Tibial nerve (tissue), 4 donors: ENCODE measurements at regions not wholly inside any gene's neighbourhood (a gene's known extent, or its start where the extent isn't known, plus 50 kb on each side); places are given as distances from the start of the nearest gene placed in this dataset.

Source experiments
- CTCF ChIP-seq, 5 experiments: fragments of 200-600 bp in 3 of 5; fragments of 450-650 bp in 2 of 5; sonication (generic) in 3 of 5; IDR thresholded peaks; one replicate each; pipeline ENCODE4 v1.5.1; 2016 to 2019; ENCODE audit warnings: antibody characterized with exemption in 5 of 5, mild to moderate bottlenecking in 3 of 5, moderate library complexity in 2 of 5
- EP300 ChIP-seq, 2 donors: sonication (generic); formaldehyde crosslinking; IDR thresholded peaks; one replicate each; pipeline ENCODE4 v1.6.1; 2017; ENCODE audit warnings: antibody characterized with exemption in 2 of 2, mild to moderate bottlenecking in 1 of 2
- POLR2A ChIP-seq, 2 donors: fragments of 450-650 bp; IDR thresholded peaks; one replicate each; pipeline ENCODE4 v1.6.1; 2017; ENCODE audit warnings: antibody characterized with exemption in 2 of 2, mild to moderate bottlenecking in 2 of 2, moderate library complexity in 2 of 2

GRCh38 chr2:53093355-53093754 lies 674.2 kb upstream of the CHAC2 start:
- TF ChIP-seq CTCF (IDR thresholded peaks at IDR 0.05) (no peak), POLR2A (IDR thresholded peaks at IDR 0.05) (no peak), EP300 (IDR thresholded peaks at IDR 0.05) (no peak)
